ENCODE measurements at regions not wholly inside any gene's neighbourhood (a gene's known extent, or its start where the extent isn't known, plus 50 kb on each side); places are given as distances from the start of the nearest gene placed in this dataset.

GRCh38 chr5:166363087-166363760 is 1928.2 kb upstream of the WWC1 start:
- no peaks in the 10 kb centered on the region for H3K4me1 Mint-ChIP-seq
- no peak overlapping the region for H3K27ac Mint-ChIP-seq

GRCh38 chr5:166365164-166365563 is 1926.3 kb upstream of the WWC1 start:
- Mint-ChIP-seq H3K36me3 (no peaks in the 10 kb centered on the region), H3K4me3 (no peak overlapping the region), H3K27ac (no peak overlapping the region), H3K4me1 (no peaks in the 10 kb centered on the region), H3K9me3 (peaks cover 6% of the 10 kb centered on the region), H3K27me3 (no peaks in the 10 kb centered on the region)

More at GRCh38 chr5:166363087-166363760, 1928.2 kb upstream of the WWC1 start:
- Mint-ChIP-seq H3K36me3 (no peaks in the 10 kb centered on the region), H3K4me3 (no peak overlapping the region), H3K27me3 (no peaks in the 10 kb centered on the region), H3K9me3 (peaks cover 6% of the 10 kb centered on the region)

GRCh38 chr5:166367391-166367790 is 1924.1 kb upstream of the WWC1 start:
- Mint-ChIP-seq H3K36me3 (no peaks in the 10 kb centered on the region), H3K27me3 (no peaks in the 10 kb centered on the region), H3K4me1 (no peaks in the 10 kb centered on the region), H3K4me3 (no peak overlapping the region), H3K9me3 (no peaks in the 10 kb centered on the region), H3K27ac (no peak overlapping the region)

- H3K4me1 Mint-ChIP-seq: no peaks in the 10 kb centered on the region
- no peaks in the 10 kb centered on the region for H3K9me3 Mint-ChIP-seq
- H3K27ac Mint-ChIP-seq: no peak overlapping the region
- H3K27me3 Mint-ChIP-seq: no peaks in the 10 kb centered on the region
- no peaks in the 10 kb centered on the region for H3K36me3 Mint-ChIP-seq
- no peak overlapping the region for H3K4me3 Mint-ChIP-seq
Observed at GRCh38 chr5:166369346-166369745, 1922.1 kb upstream of the WWC1 start.

GRCh38 chr5:166369807-166370206 is 1921.6 kb upstream of the WWC1 start:
- no peaks in the 10 kb centered on the region for H3K4me1 Mint-ChIP-seq
- no peaks in the 10 kb centered on the region for H3K27me3 Mint-ChIP-seq
- H3K36me3 Mint-ChIP-seq: no peaks in the 10 kb centered on the region
- no peak overlapping the region for H3K4me3 Mint-ChIP-seq
- H3K27ac Mint-ChIP-seq: no peak overlapping the region
- H3K9me3 Mint-ChIP-seq: no peaks in the 10 kb centered on the region

- Mint-ChIP-seq H3K27me3 (no peaks in the 10 kb centered on the region), H3K9me3 (no peaks in the 10 kb centered on the region), H3K27ac (no peak overlapping the region), H3K4me1 (no peaks in the 10 kb centered on the region), H3K36me3 (no peaks in the 10 kb centered on the region), H3K4me3 (no peak overlapping the region)
Observed at GRCh38 chr5:166370928-166371690, 1920.3 kb upstream of the WWC1 start.

- H3K4me1 Mint-ChIP-seq: no peaks in the 10 kb centered on the region
- H3K4me3 Mint-ChIP-seq: no peak overlapping the region
- no peaks in the 10 kb centered on the region for H3K27me3 Mint-ChIP-seq
- H3K9me3 Mint-ChIP-seq: no peaks in the 10 kb centered on the region
- no peak overlapping the region for H3K27ac Mint-ChIP-seq
- no peaks in the 10 kb centered on the region for H3K36me3 Mint-ChIP-seq
Observed at GRCh38 chr5:166373817-166374216, 1917.6 kb upstream of the WWC1 start.

- H3K4me1 Mint-ChIP-seq: no peaks in the 10 kb centered on the region
- H3K9me3 Mint-ChIP-seq: peaks cover 7% of the 10 kb centered on the region
- H3K36me3 Mint-ChIP-seq: no peaks in the 10 kb centered on the region
- H3K27ac Mint-ChIP-seq: no peak overlapping the region
- H3K27me3 Mint-ChIP-seq: no peaks in the 10 kb centered on the region
- H3K4me3 Mint-ChIP-seq: no peak overlapping the region
Observed at GRCh38 chr5:166377756-166378155, 1913.7 kb upstream of the WWC1 start.

- Mint-ChIP-seq H3K27me3 (no peaks in the 10 kb centered on the region), H3K9me3 (peaks cover 7% of the 10 kb centered on the region), H3K4me3 (no peak overlapping the region), H3K4me1 (no peaks in the 10 kb centered on the region), H3K27ac (no peak overlapping the region), H3K36me3 (no peaks in the 10 kb centered on the region)
Observed at GRCh38 chr5:166379517-166379916, 1911.9 kb upstream of the WWC1 start.

- Mint-ChIP-seq H3K27me3 (no peaks in the 10 kb centered on the region), H3K27ac (no peak overlapping the region), H3K9me3 (peaks cover 7% of the 10 kb centered on the region), H3K36me3 (no peaks in the 10 kb centered on the region), H3K4me3 (no peak overlapping the region), H3K4me1 (no peaks in the 10 kb centered on the region)
Observed at GRCh38 chr5:166382031-166382430, 1909.4 kb upstream of the WWC1 start.

- no peak overlapping the region for H3K4me3 Mint-ChIP-seq
- peaks cover 10% of the 10 kb centered on the region for H3K9me3 Mint-ChIP-seq
- no peaks in the 10 kb centered on the region for H3K27me3 Mint-ChIP-seq
- H3K4me1 Mint-ChIP-seq: no peaks in the 10 kb centered on the region
- no peaks in the 10 kb centered on the region for H3K36me3 Mint-ChIP-seq
- H3K27ac Mint-ChIP-seq: no peak overlapping the region
Observed at GRCh38 chr5:166398131-166398530, 1893.3 kb upstream of the WWC1 start.

- no peaks in the 10 kb centered on the region for H3K4me1 Mint-ChIP-seq
- no peak overlapping the region for H3K4me3 Mint-ChIP-seq
- H3K27ac Mint-ChIP-seq: no peak overlapping the region
- H3K27me3 Mint-ChIP-seq: no peaks in the 10 kb centered on the region
- no peaks in the 10 kb centered on the region for H3K36me3 Mint-ChIP-seq
- peaks cover 12% of the 10 kb centered on the region for H3K9me3 Mint-ChIP-seq
Observed at GRCh38 chr5:166399781-166400180, 1891.7 kb upstream of the WWC1 start.

GRCh38 chr5:166401391-166401790 is 1890.1 kb upstream of the WWC1 start:
- Mint-ChIP-seq H3K36me3 (no peaks in the 10 kb centered on the region), H3K4me3 (no peak overlapping the region), H3K9me3 (peaks cover 7% of the 10 kb centered on the region), H3K27me3 (no peaks in the 10 kb centered on the region), H3K4me1 (no peaks in the 10 kb centered on the region), H3K27ac (no peak overlapping the region)

GRCh38 chr5:166412191-166412590 is 1879.3 kb upstream of the WWC1 start:
- Mint-ChIP-seq H3K9me3 (peaks cover 17% of the 10 kb centered on the region), H3K27ac (no peak overlapping the region)

GRCh38 chr5:166427211-166427610 is 1864.2 kb upstream of the WWC1 start:
- Mint-ChIP-seq H3K4me1 (no peaks in the 10 kb centered on the region), H3K9me3 (peaks cover 19% of the 10 kb centered on the region), H3K36me3 (no peaks in the 10 kb centered on the region), H3K4me3 (no peak overlapping the region), H3K27me3 (no peaks in the 10 kb centered on the region), H3K27ac (no peak overlapping the region)

More at GRCh38 chr5:166412191-166412590, 1879.3 kb upstream of the WWC1 start:
- Mint-ChIP-seq H3K27me3 (no peaks in the 10 kb centered on the region), H3K4me3 (no peak overlapping the region), H3K4me1 (no peaks in the 10 kb centered on the region), H3K36me3 (no peaks in the 10 kb centered on the region)

GRCh38 chr5:166428264-166428803 is 1863.1 kb upstream of the WWC1 start:
- Mint-ChIP-seq H3K27ac (no peak overlapping the region), H3K9me3 (peaks cover 21% of the 10 kb centered on the region), H3K36me3 (no peaks in the 10 kb centered on the region), H3K27me3 (no peaks in the 10 kb centered on the region), H3K4me3 (no peak overlapping the region), H3K4me1 (no peaks in the 10 kb centered on the region)
